A549 (cell line): ENCODE measurements at regions not wholly inside any gene's neighbourhood (a gene's known extent, or its start where the extent isn't known, plus 50 kb on each side); places are given as distances from the start of the nearest gene placed in this dataset.

Experiments
- CEBPB ChIP-seq, 2 experiments: fragments of >200 bp in 1 of 2; sonication (Bioruptor Twin) in 1 of 2; formaldehyde crosslinking in 1 of 2; IDR thresholded peaks; 2 replicates each; pipeline ENCODE4 v1.6.1; 2012 to 2016
- CHD2 ChIP-seq: fragments of 150-350 bp; IDR thresholded peaks from 2 replicates; pipeline ENCODE4 v1.6.1; 2014; ENCODE audit warnings: low read length; ENCODE audit not compliant: partially characterized antibody
- EHF ChIP-seq: fragments of 250-450 bp; sonication (Bioruptor Pico); IDR thresholded peaks from 2 replicates; pipeline ENCODE4 v1.5.0; 2020; ENCODE audit warnings: mild to moderate bottlenecking
- ESRRA ChIP-seq: fragments of 150-350 bp; IDR thresholded peaks from 2 replicates; pipeline ENCODE4 v1.6.1; 2014; ENCODE audit warnings: mild to moderate bottlenecking, low read length, borderline replicate concordance
- JUN ChIP-seq, 2 experiments: fragments of >200 bp; sonication (Bioruptor Twin); formaldehyde crosslinking; IDR thresholded peaks; 2 replicates in 1 of 2; 3 replicates in 1 of 2; pipeline ENCODE4 v1.6.1; 2016 to 2017
- MAFK ChIP-seq: fragments of 450-650 bp; IDR thresholded peaks from 2 replicates; pipeline ENCODE4 v1.6.1; 2014; ENCODE audit not compliant: partially characterized antibody
- POLR2AphosphoS2 ChIP-seq: conservative IDR thresholded peaks from 2 replicates; pipeline ENCODE4 v1.6.1; 2012; ENCODE audit warnings: low read length, improper control_type of control experiment, inconsistent platforms
- SMC3 ChIP-seq: fragments of >200 bp; sonication (Bioruptor Twin); formaldehyde crosslinking; IDR thresholded peaks from 3 replicates; pipeline ENCODE4 v1.6.1; 2018; ENCODE audit warnings: inconsistent platforms
- TF ChIP-seq, protein P1 (sequence below): fragments of >200 bp; sonication (Bioruptor Twin); formaldehyde crosslinking; IDR thresholded peaks from 3 replicates; pipeline ENCODE4 v1.5.1; 2016
- TF ChIP-seq, protein P2 (sequence below): fragments of 450-650 bp; IDR thresholded peaks from 2 replicates; pipeline ENCODE4 v1.6.1; 2014; ENCODE audit warnings: antibody characterized with exemption
- TF ChIP-seq, protein P3 (sequence below): fragments of 250-450 bp; sonication (Bioruptor Pico); IDR thresholded peaks from 2 replicates; pipeline ENCODE4 v1.5.0; 2021; ENCODE audit warnings: mild to moderate bottlenecking, moderate library complexity, borderline replicate concordance

DNA sequence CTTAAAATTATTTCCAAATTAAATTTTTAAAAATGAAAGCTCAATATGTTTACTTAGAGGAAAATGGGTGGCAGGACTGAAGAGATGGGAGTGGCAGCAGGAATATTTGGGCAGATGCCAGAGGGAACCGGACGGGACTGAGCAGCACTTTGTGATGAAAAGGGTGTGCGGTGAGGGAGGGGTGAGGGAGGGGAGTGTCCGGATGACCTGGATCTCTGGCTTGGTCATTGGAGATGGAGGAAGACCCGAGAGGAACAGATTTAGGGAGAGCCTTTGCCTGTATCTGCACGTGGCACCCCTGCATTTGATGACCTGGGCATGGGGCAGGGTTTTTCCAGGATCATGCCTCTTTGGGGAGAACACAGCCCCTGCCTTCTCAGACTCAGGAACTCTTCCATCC lies 201.1 kb upstream of the MVB12B start:
- TF ChIP-seq, protein P1, sequence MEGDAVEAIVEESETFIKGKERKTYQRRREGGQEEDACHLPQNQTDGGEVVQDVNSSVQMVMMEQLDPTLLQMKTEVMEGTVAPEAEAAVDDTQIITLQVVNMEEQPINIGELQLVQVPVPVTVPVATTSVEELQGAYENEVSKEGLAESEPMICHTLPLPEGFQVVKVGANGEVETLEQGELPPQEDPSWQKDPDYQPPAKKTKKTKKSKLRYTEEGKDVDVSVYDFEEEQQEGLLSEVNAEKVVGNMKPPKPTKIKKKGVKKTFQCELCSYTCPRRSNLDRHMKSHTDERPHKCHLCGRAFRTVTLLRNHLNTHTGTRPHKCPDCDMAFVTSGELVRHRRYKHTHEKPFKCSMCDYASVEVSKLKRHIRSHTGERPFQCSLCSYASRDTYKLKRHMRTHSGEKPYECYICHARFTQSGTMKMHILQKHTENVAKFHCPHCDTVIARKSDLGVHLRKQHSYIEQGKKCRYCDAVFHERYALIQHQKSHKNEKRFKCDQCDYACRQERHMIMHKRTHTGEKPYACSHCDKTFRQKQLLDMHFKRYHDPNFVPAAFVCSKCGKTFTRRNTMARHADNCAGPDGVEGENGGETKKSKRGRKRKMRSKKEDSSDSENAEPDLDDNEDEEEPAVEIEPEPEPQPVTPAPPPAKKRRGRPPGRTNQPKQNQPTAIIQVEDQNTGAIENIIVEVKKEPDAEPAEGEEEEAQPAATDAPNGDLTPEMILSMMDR, result no peak
- TF ChIP-seq CEBPB (IDR thresholded peaks at IDR 0.05) (no peak), CHD2 (no peak), ESRRA (no peak), JUN (IDR thresholded peaks at IDR 0.05) (no peak), SMC3 (no peak), POLR2AphosphoS2 (no peak), EHF (CRISPR knock-in tag) (no peak), MAFK (no peak)
- TF ChIP-seq, protein P2, sequence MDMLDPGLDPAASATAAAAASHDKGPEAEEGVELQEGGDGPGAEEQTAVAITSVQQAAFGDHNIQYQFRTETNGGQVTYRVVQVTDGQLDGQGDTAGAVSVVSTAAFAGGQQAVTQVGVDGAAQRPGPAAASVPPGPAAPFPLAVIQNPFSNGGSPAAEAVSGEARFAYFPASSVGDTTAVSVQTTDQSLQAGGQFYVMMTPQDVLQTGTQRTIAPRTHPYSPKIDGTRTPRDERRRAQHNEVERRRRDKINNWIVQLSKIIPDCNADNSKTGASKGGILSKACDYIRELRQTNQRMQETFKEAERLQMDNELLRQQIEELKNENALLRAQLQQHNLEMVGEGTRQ, result no peak
- TF ChIP-seq, protein P3, sequence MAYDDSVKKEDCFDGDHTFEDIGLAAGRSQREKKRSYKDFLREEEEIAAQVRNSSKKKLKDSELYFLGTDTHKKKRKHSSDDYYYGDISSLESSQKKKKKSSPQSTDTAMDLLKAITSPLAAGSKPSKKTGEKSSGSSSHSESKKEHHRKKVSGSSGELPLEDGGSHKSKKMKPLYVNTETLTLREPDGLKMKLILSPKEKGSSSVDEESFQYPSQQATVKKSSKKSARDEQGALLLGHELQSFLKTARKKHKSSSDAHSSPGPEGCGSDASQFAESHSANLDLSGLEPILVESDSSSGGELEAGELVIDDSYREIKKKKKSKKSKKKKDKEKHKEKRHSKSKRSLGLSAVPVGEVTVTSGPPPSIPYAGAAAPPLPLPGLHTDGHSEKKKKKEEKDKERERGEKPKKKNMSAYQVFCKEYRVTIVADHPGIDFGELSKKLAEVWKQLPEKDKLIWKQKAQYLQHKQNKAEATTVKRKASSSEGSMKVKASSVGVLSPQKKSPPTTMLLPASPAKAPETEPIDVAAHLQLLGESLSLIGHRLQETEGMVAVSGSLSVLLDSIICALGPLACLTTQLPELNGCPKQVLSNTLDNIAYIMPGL (CRISPR knock-in tag), result no peak
